Neuronal stem cell (in vitro differentiated cells): ENCODE measurements at regions not wholly inside any gene's neighbourhood (a gene's known extent, or its start where the extent isn't known, plus 50 kb on each side); places are given as distances from the start of the nearest gene placed in this dataset.

ENCODE experiments used
- DNase-seq: peaks from one replicate; pipeline ENCODE4 v3.0.0-alpha.2; 2013; ENCODE audit warnings: low spot score
- H2AFZ ChIP-seq: one replicate; pipeline ENCODE4 v1.6.1; 2013; ENCODE audit warnings: mild to moderate bottlenecking, low read length, inconsistent platforms
- H2AK5ac ChIP-seq: 2 replicates; pipeline ENCODE4 v1.6.1; 2013; ENCODE audit warnings: low read depth, mild to moderate bottlenecking, inconsistent platforms, low read length, moderate library complexity, mixed read lengths
- H2BK120ac ChIP-seq: 2 replicates; pipeline ENCODE4 v1.6.1; 2013; ENCODE audit warnings: low read depth, mild to moderate bottlenecking, inconsistent platforms, low read length, moderate library complexity, mixed read lengths
- H2BK12ac ChIP-seq: one replicate; pipeline ENCODE4 v1.6.1; 2013; ENCODE audit warnings: low read length, inconsistent platforms
- H2BK15ac ChIP-seq: 2 replicates; pipeline ENCODE4 v1.6.1; 2013; ENCODE audit warnings: mild to moderate bottlenecking, low read length, inconsistent platforms, mixed read lengths
- H2BK5ac ChIP-seq: one replicate; pipeline ENCODE4 v1.6.1; 2013; ENCODE audit warnings: inconsistent platforms, mild to moderate bottlenecking, low read length, moderate library complexity
- H3K14ac ChIP-seq: one replicate; pipeline ENCODE4 v1.6.1; 2013; ENCODE audit warnings: low read length, inconsistent platforms
- H3K18ac ChIP-seq: 2 replicates; pipeline ENCODE4 v1.6.1; 2013; ENCODE audit warnings: low read length, inconsistent platforms
- H3K23ac ChIP-seq: 2 replicates; pipeline ENCODE4 v1.6.1; 2013; ENCODE audit warnings: low read depth, mild to moderate bottlenecking, mixed read lengths, low read length, inconsistent platforms; ENCODE audit not compliant: poor library complexity
- H3K27ac ChIP-seq: replicated peaks from 3 replicates; pipeline ENCODE4 v1.5.1; 2013; ENCODE audit warnings: low read length, inconsistent platforms
- H3K27me3 ChIP-seq, 3 experiments: 2 replicates each; pipeline ENCODE4 v1.6.1; 2013; ENCODE audit warnings: low read length in 3 of 3, mild to moderate bottlenecking in 2 of 3, inconsistent platforms in 1 of 3, low read depth in 1 of 3, mixed read lengths in 1 of 3, moderate library complexity in 1 of 3; ENCODE audit not compliant: control insufficient read depth in 3 of 3, insufficient read depth in 3 of 3
- H3K36me3 ChIP-seq, 2 donors: replicated peaks in 1 of 2; 2 replicates each; pipeline ENCODE4 v1.6.1; 2013; ENCODE audit warnings: low read length in 2 of 2; ENCODE audit not compliant: control insufficient read depth in 2 of 2, insufficient read depth in 2 of 2
- H3K4ac ChIP-seq: 2 replicates; pipeline ENCODE4 v1.6.1; 2013; ENCODE audit warnings: inconsistent platforms, mild to moderate bottlenecking, low read length, moderate library complexity
- H3K4me1 ChIP-seq, 2 donors: 1 replicate in 1 of 2; 2 replicates in 1 of 2; pipeline ENCODE4 v1.6.1; 2013; ENCODE audit warnings: low read length in 2 of 2, low read depth in 1 of 2; ENCODE audit not compliant: control insufficient read depth in 2 of 2, insufficient read depth in 1 of 2
- H3K4me2 ChIP-seq: one replicate; pipeline ENCODE4 v1.6.1; 2013; ENCODE audit warnings: mild to moderate bottlenecking, low read length, inconsistent platforms; ENCODE audit not compliant: insufficient read depth, poor library complexity, severe bottlenecking
- H3K4me3 ChIP-seq, 2 donors: 2 replicates each; pipeline ENCODE4 v1.5.1; 2013; ENCODE audit warnings: low read length in 2 of 2, mild to moderate bottlenecking in 2 of 2, inconsistent platforms in 1 of 2, moderate library complexity in 1 of 2
- H3K79me1 ChIP-seq: one replicate; pipeline ENCODE4 v1.6.1; 2013; ENCODE audit warnings: low read depth, mild to moderate bottlenecking, inconsistent platforms, low read length, moderate library complexity
- H3K9ac ChIP-seq: one replicate; pipeline ENCODE4 v1.6.1; 2013; ENCODE audit warnings: mild to moderate bottlenecking, low read depth, low read length, inconsistent platforms; ENCODE audit not compliant: poor library complexity
- H3K9me3 ChIP-seq, 2 donors: replicated peaks in 1 of 2; 2 replicates each; pipeline versions ENCODE3 to v1.6.1; 2013; ENCODE audit warnings: low read length in 2 of 2, mild to moderate bottlenecking in 2 of 2, inconsistent platforms in 1 of 2, low read depth in 1 of 2, mixed read lengths in 1 of 2, moderate library complexity in 1 of 2; ENCODE audit not compliant: control insufficient read depth in 2 of 2, insufficient read depth in 1 of 2
- H4K8ac ChIP-seq: one replicate; pipeline ENCODE4 v1.6.1; 2013; ENCODE audit warnings: low read depth, mild to moderate bottlenecking, inconsistent platforms, low read length, moderate library complexity
- H4K91ac ChIP-seq: one replicate; pipeline ENCODE4 v1.6.1; 2013; ENCODE audit warnings: low read length, low read depth, mild to moderate bottlenecking, inconsistent platforms; ENCODE audit not compliant: poor library complexity
- WGBS, 2 donors: extraction: QIAGEN DNeasy Blood & Tissue Kit; methylation state at CpG; one replicate each; pipeline ENCODE4 v1.1.7; 2013; ENCODE audit warnings: missing lambda C conversion rate in 2 of 2, mixed read lengths in 1 of 2; ENCODE audit not compliant: insufficient read length in 2 of 2, insufficient replicate concordance in 1 of 2; ENCODE audit errors: extremely low coverage in 2 of 2; 5-methylcytosine and 5-hydroxymethylcytosine counted together

DNA sequence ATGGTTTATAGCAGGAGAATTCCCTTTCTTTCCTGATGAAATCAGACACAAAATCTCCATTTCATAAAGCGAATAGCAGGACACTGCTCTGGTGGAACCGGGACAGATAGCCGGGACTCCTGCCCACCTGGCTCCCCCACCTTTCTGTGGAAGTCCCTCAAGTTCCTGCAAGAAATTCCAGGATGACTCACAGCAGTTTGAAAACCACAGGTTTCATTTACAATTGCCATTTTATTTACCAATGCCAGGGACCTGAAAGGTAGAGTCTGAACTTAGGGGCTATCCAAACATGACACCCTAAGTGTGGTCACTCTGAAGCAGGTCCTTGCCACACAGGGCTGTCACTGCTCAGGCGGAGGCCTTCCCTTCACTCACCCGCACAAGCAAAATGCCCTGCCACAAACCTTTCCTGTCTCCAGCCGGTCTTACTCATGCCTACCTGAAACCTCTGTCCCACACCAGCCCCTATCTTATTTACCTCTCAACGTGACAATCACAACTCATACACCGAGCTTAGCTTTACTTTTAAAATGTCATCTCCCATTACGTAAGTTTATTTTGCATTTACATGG, 63.3 kb upstream of the TAF1L start:
- WGBS, 2 donors: no CpG with 5 or more reads among the region's 9 CpGs
- no peak overlapping the region for H3K4me2 ChIP-seq
- no peak overlapping the region for H4K91ac ChIP-seq
- H4K8ac ChIP-seq: no peak overlapping the region
- H2BK15ac ChIP-seq: no peak overlapping the region
- H3K18ac ChIP-seq: no peak overlapping the region
- H3K9me3 ChIP-seq: peaks cover 0 to 2% of the 10 kb centered on the region in 2 donors
- no peak overlapping the region for H2BK120ac ChIP-seq
- no peak overlapping the region for H2BK5ac ChIP-seq
- H3K27ac ChIP-seq: no peak overlapping the region
- DNase-seq: no peak
- H3K23ac ChIP-seq: no peak overlapping the region
- H3K36me3 ChIP-seq: no peaks in the 10 kb centered on the region
- no peak overlapping the region for H3K9ac ChIP-seq
- H3K4me1 ChIP-seq: no peaks in the 10 kb centered on the region
- H3K79me1 ChIP-seq: no peaks in the 10 kb centered on the region
- no peak overlapping the region for H3K4ac ChIP-seq
- no peak overlapping the region for H2AFZ ChIP-seq
- peaks cover 0 to 12% (median 0%) of the 10 kb centered on the region in 3 experiments for H3K27me3 ChIP-seq
- H2AK5ac ChIP-seq: no peak overlapping the region
- H3K14ac ChIP-seq: no peak overlapping the region
- no peak overlapping the region for H3K4me3 ChIP-seq
- no peak overlapping the region for H2BK12ac ChIP-seq

DNA sequence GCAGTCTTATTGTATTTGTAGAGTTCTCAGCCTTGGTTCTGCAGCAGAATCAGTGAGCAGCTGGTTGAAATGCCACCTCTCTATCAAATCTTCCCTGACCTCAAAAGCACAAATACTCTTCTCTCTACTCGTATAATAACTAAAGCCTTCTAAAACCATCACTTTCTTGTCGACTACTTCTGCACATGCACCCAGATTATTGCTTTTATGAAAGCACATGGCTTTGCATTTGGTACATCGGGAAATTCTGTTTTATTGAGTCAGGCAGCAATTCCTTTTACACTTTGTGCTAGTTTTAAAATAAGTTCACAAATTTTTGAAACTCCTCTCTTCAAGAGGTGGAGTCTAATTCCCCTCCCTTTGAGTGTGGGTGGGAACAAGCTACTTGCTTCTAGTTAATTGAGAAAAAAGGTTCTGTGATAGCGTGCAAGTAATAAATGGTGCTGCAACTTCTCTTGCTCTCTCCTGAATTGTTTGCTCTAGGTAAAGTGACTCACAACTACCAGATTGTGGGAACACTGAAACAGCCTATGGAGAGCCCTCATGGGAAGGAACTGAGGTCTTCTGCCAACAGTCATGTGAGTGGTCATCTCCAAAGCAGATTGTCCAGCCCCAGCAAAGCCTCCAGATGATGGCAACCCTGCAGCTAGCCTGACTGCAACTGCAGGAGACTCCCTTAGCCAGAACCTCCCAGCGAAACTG, 66.0 kb upstream of the TAF1L start:
- H2AK5ac ChIP-seq: no peak overlapping the region
- no peaks in the 10 kb centered on the region for H3K36me3 ChIP-seq
- no peak overlapping the region for H3K14ac ChIP-seq
- H3K23ac ChIP-seq: no peak overlapping the region
- H3K9ac ChIP-seq: no peak overlapping the region
- no peak overlapping the region for H3K4me2 ChIP-seq
- no peak overlapping the region for H3K27ac ChIP-seq
- no peak overlapping the region for H4K91ac ChIP-seq
- H3K79me1 ChIP-seq: no peaks in the 10 kb centered on the region
- no peak overlapping the region for H2AFZ ChIP-seq
- H2BK12ac ChIP-seq: no peak overlapping the region
- no peak for DNase-seq
- 100% methylated on average over 1 of the region's 5 CpGs; no CpG with 5 or more reads in 1 of the 2 donors for WGBS, 2 donors
- H3K9me3 ChIP-seq: no peaks in the 10 kb centered on the region
- H2BK15ac ChIP-seq: no peak overlapping the region
- H3K4ac ChIP-seq: no peak overlapping the region
- peaks cover 0 to 12% (median 0%) of the 10 kb centered on the region in 3 experiments for H3K27me3 ChIP-seq
- no peak overlapping the region for H2BK120ac ChIP-seq
- H3K4me3 ChIP-seq: no peak overlapping the region
- H4K8ac ChIP-seq: no peak overlapping the region
- no peak overlapping the region for H3K18ac ChIP-seq
- no peak overlapping the region for H2BK5ac ChIP-seq
- H3K4me1 ChIP-seq: no peaks in the 10 kb centered on the region

DNA sequence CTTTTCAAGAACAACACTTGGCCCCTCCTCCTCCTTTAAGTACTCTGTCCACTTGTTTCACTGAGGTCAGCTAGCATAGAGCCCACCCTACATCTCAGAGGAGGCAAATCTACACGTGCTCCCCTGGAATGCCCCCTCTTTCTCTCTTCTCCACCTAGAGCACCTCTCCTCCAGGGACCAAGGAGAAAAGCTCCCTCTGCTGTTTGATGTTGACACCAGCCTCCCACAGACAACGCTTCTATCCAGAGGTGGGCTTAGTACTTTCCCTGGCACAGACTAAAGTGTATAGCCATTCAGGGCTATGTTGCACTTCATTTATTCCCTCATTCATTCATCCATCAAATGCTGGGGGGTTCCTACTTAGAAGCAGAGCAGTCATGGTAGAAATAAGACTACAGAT, 68.2 kb upstream of the TAF1L start:
- no peak overlapping the region for H3K14ac ChIP-seq
- H3K36me3 ChIP-seq: no peaks in the 10 kb centered on the region
- WGBS, 2 donors: no CpG with 5 or more reads among the region's 2 CpGs
- H3K4me3 ChIP-seq: no peak overlapping the region
- no peak overlapping the region for H2BK120ac ChIP-seq
- H3K9me3 ChIP-seq: no peaks in the 10 kb centered on the region
- H4K91ac ChIP-seq: no peak overlapping the region
- no peak overlapping the region for H2AK5ac ChIP-seq
- H3K9ac ChIP-seq: no peak overlapping the region
- H4K8ac ChIP-seq: no peak overlapping the region
- no peak overlapping the region for H3K4ac ChIP-seq
- H2AFZ ChIP-seq: no peak overlapping the region
- no peak overlapping the region for H2BK12ac ChIP-seq
- H3K27me3 ChIP-seq: peaks cover 0 to 9% (median 0%) of the 10 kb centered on the region in 3 experiments
- no peak for DNase-seq
- no peak overlapping the region for H2BK5ac ChIP-seq
- H3K23ac ChIP-seq: no peak overlapping the region
- no peak overlapping the region for H3K4me2 ChIP-seq
- H3K79me1 ChIP-seq: no peaks in the 10 kb centered on the region
- H3K4me1 ChIP-seq: no peaks in the 10 kb centered on the region
- H3K27ac ChIP-seq: no peak overlapping the region
- no peak overlapping the region for H3K18ac ChIP-seq
- no peak overlapping the region for H2BK15ac ChIP-seq

DNA sequence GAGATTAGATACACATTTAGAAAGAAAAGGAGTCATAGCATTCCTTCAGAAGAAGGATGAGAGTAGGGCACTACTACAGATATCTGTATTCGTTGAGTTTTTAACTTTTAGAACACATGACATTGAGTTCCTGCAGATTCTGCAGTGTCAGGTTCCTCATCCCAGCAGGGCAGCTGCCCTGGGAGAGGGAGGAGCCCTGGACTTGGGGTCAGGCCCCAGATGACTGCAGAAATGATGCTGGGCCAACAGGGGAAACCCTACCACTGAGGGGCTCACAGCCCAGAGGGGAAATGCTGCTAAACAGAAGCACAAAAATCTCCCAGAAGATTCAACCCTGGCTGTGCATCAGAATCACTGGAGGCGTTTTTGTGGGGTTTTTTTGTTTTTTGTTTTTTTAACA, 68.9 kb upstream of the TAF1L start:
- no peak overlapping the region for H3K27ac ChIP-seq
- H3K4me2 ChIP-seq: no peak overlapping the region
- H2AK5ac ChIP-seq: no peak overlapping the region
- H2BK120ac ChIP-seq: no peak overlapping the region
- H4K8ac ChIP-seq: no peak overlapping the region
- H3K27me3 ChIP-seq: peaks cover 0 to 9% (median 0%) of the 10 kb centered on the region in 3 experiments
- no peaks in the 10 kb centered on the region for H3K4me1 ChIP-seq
- no peak for DNase-seq
- no peak overlapping the region for H3K4me3 ChIP-seq
- no peak overlapping the region for H4K91ac ChIP-seq
- H3K79me1 ChIP-seq: no peaks in the 10 kb centered on the region
- no CpG with 5 or more reads among the region's 2 CpGs for WGBS, 2 donors
- H3K18ac ChIP-seq: no peak overlapping the region
- no peak overlapping the region for H2BK12ac ChIP-seq
- H3K9me3 ChIP-seq: no peaks in the 10 kb centered on the region
- no peak overlapping the region for H2BK15ac ChIP-seq
- H3K36me3 ChIP-seq: no peaks in the 10 kb centered on the region
- no peak overlapping the region for H2BK5ac ChIP-seq
- no peak overlapping the region for H3K9ac ChIP-seq
- H3K14ac ChIP-seq: no peak overlapping the region
- H2AFZ ChIP-seq: no peak overlapping the region
- no peak overlapping the region for H3K4ac ChIP-seq
- H3K23ac ChIP-seq: no peak overlapping the region
